C4-2B (cell line): ENCODE measurements at regions not wholly inside any gene's neighbourhood (a gene's known extent, or its start where the extent isn't known, plus 50 kb on each side); places are given as distances from the start of the nearest gene placed in this dataset.

Experiments
- ZFX ChIP-seq: fragments of 450-650 bp; IDR thresholded peaks from 2 replicates; pipeline ENCODE4 v1.6.1; 2017
- TF ChIP-seq, protein P1 (sequence below): fragments of 450-650 bp; conservative IDR thresholded peaks from 2 replicates; pipeline ENCODE4 v1.5.1; 2017; ENCODE audit warnings: mild to moderate bottlenecking

DNA sequence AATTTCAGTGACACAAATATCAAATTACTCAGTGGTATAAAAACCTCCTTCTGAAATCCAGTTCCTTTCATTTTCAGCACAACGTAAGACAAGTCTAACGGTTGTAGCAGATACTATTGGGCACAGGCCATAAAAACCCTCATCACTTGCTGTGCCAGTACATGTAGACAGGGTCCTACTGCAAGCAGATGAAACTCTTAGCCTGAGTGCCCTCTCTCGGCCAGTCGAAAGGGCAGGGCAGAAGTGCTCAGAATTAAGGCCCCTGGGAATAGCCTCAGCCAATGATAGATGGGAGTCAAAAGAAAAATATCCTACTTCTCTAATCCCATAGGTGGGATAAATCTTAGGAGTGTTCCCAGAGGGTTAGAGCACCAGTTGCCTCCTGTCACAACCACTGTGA, 168.5 kb upstream of the FER start:
- TF ChIP-seq, protein P1, sequence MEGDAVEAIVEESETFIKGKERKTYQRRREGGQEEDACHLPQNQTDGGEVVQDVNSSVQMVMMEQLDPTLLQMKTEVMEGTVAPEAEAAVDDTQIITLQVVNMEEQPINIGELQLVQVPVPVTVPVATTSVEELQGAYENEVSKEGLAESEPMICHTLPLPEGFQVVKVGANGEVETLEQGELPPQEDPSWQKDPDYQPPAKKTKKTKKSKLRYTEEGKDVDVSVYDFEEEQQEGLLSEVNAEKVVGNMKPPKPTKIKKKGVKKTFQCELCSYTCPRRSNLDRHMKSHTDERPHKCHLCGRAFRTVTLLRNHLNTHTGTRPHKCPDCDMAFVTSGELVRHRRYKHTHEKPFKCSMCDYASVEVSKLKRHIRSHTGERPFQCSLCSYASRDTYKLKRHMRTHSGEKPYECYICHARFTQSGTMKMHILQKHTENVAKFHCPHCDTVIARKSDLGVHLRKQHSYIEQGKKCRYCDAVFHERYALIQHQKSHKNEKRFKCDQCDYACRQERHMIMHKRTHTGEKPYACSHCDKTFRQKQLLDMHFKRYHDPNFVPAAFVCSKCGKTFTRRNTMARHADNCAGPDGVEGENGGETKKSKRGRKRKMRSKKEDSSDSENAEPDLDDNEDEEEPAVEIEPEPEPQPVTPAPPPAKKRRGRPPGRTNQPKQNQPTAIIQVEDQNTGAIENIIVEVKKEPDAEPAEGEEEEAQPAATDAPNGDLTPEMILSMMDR: no peak
- TF ChIP-seq ZFX: no peak
